HG03064 (cell line): ENCODE measurements at regions not wholly inside any gene's neighbourhood (a gene's known extent, or its start where the extent isn't known, plus 50 kb on each side); places are given as distances from the start of the nearest gene placed in this dataset.
"Not testable (repeated sequence)": the region's sequence is repeated elsewhere in the genome, so short reads cannot be mapped to it uniquely, and the experiment has no call there.

ENCODE experiments used
- ATAC-seq: cut with Tn5 transposase; IDR thresholded peaks from one replicate; pipeline ENCODE4 v1.9.1; 2021; ENCODE audit warnings: low read depth; ENCODE audit not compliant: unreplicated experiment

DNA sequence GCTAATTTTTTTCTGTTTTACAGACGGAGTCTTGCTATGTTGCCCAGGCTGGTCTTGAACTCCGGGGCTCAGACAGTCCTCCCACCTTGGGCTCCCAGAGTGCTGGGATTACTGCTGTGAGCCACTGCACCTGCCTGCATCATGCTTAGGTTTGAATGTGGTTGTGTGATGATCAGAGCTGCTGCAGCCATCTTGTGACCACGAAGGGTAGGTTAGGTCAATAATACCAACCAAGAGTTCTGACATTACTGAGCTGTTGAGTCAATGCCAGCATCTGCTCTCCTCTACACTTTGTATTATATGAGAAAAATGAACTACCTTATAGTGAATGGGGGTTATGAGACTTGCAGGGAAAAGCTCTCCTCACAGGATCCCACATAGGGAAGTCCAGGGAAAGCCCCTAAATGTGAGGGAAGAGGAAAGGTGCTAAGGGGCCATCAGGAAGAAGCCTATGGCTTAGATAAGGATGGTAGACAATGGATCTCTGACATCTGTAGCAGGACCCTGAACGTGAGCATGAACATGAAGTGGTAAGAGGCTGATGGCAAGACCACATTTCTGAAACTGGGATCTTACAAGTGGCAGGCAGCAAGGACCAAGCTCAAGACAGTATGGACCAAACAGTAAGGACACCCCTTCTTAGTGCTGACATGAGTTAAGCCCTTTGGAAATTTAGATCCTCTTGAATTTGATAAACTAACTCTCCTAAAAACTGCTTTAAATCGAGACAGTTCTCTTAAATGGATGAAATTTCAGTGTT, 75.7 kb upstream of the ZNF169 start:
- no peak for ATAC-seq

DNA sequence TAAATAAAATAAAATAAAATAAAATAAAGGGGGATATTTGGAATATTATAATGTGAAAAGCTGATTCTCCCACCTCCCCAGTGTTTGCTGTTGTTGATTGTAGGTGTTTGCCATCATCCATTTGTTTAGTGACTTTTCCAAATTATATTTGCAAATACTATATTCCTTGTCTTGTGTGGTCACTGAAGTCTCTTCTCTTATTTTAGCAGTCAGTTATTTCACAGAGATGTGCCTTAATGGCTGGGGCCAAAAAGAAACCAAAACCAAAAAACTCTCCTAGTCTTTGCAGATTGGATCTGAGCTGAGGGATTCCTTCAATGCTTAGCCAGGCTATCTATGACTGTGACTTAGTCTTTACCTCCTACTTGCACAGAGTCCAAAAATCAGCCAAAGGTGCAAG, 70.9 kb upstream of the ZNF169 start:
- no peak for ATAC-seq

DNA sequence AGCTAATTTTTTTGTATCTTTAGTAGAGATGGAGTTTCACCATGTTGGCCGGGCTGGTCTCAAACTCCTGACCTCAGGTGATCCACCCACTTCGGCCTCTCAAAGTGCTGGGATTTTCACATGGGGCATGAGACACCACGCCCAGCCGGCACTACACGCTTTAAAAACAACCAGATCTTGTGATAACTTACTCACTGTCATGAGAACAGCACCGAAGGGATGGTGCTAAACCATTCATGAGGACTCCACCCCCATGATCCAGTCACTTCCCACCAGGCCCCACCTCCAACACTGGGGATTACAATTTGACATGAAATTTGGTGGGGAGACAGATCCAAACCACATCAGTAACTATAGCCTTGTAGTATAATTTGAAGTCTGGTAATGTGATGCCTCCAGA, 67.4 kb upstream of the ZNF169 start:
- ATAC-seq: not testable (repeated sequence)

DNA sequence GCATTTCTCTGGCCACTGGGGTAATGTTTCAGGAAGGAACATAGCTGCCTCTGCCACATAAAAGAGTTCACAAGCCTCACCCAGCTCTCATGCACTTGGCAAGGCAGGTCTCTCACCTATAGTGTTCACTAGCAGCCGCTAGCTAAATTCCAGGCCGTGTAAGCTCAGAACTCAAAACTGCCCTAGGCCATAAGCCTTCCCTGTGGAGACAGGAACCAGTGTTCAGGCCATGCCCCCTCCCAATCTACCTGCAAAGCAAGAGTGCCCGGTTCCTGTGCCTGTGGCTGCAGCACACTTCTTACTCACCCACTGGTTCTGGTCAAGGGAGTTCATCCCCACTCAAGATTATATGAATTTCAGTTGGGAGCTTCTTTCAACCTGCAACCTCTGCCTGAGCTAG, 60.7 kb upstream of the ZNF169 start:
- ATAC-seq: no peak

DNA sequence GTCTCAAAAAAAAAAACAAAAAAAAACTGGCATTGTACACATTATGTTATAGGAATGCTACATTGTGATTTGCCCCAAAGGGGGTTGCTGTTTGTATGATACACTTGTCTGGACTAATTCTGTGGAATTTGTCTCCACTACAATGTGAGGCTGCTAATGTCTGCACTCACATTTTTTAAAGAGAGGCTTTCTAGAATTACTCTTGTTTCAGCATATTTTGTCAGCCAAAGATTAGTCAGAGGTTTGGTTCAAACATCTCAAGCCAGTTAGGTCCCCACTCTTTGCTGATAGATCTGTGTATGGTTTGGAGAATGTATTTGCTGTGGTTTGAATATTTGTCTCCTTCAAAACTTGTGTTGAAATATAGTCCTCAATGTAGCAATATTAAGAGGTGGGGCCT, 59.3 kb upstream of the ZNF169 start:
- no peak for ATAC-seq

DNA sequence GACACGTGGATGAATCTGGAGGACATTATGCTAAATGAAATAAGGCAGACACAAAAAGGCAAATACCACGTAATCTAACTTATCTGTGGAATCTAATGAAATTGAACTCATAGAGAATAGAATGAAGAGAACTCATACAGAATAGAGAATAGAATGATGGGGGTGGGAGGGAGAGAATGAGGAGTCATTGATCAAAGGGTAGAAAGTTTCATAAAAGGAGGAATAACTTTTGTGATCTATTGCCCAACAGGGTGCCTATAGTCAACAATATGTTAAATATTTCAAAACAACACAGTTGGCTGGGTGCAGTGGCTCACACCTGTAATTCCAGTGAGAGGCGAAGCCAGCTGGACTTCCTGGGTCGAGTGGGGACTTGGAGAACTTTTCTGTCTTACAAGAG, 54.9 kb upstream of the ZNF169 start:
- no peak for ATAC-seq

DNA sequence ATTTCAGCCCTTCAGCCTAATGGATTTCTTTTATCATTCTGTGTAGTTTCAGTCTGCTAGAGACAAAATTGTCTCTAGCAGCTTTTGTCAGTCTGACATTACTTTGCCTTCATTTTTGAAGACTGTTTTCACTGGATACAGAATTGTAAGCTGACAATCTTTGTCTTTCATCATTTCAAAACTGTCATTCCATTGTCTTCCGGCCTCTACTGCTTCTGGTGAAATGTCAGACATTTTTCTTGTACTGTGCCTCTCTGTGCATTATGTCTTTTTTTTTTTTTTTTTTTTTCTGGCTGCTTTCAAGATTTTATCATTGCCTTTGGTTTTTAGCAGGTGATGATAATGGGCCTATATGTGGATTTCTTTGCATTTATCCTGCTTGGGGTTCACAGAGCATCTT, 51.3 kb upstream of the ZNF169 start:
- no peak for ATAC-seq
